Left ventricle myocardium inferior (tissue), 1 donor: ENCODE measurements at regions not wholly inside any gene's neighbourhood (a gene's known extent, or its start where the extent isn't known, plus 50 kb on each side); places are given as distances from the start of the nearest gene placed in this dataset.

ENCODE experiments used
- DNase-seq: peaks from one replicate; pipeline ENCODE4 v3.0.0-alpha.2; 2020
- H3K27ac ChIP-seq: fragments of 200-600 bp; replicated peaks from 2 replicates; pipeline ENCODE4 v1.8.0; 2021
- H3K27me3 ChIP-seq: fragments of 200-600 bp; 2 replicates; pipeline ENCODE4 v1.8.0; 2021; ENCODE audit warnings: low read depth
- H3K36me3 ChIP-seq: fragments of 200-600 bp; 2 replicates; pipeline ENCODE4 v1.8.0; 2021
- H3K4me1 ChIP-seq: fragments of 200-600 bp; 2 replicates; pipeline ENCODE4 v1.8.0; 2021
- H3K4me3 ChIP-seq: fragments of 200-600 bp; 2 replicates; pipeline ENCODE4 v1.8.0; 2021; ENCODE audit warnings: mild to moderate bottlenecking, moderate library complexity
- H3K9me3 ChIP-seq: fragments of 200-600 bp; replicated peaks from 2 replicates; pipeline ENCODE4 v1.8.0; 2021
- intact Hi-C: fragments of 100-400 bp; cut with micrococcal nuclease; formaldehyde crosslinking; loops from one replicate; pipeline ENCODE4 v1.11.0; 2022
- TF ChIP-seq, protein P1 (sequence below): fragments of 200-600 bp; IDR thresholded peaks from 2 replicates; pipeline ENCODE4 v1.8.0; 2021; ENCODE audit warnings: antibody characterized with exemption, mild to moderate bottlenecking, borderline replicate concordance
- donor health status: DM: no; HTN: yes; CAD: no; lungs with severe emphysema.

DNA sequence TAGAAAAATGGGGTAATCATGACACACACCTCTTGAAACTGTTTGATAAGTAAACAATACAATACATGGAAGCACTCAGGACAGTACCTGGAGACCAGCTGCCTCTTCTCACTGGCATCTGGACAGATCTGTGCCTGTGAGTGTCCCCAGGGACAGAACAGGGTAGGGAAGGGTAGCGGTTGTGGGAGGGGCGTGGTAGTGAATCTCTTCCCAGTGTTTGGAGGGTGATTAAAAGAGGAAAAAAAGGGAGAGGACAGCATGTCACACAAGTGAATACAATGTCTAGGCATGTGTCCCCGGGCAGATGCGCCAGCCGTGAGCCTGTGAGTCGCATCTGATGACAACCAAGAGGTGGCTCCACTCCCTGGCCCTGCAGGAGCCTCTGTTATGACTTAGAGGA is 138.8 kb upstream of the MSX1 start:
- no peaks in the 10 kb centered on the region for H3K4me1 ChIP-seq
- intact Hi-C loops = no loop called here
- H3K9me3 ChIP-seq = peaks cover 15% of the 10 kb centered on the region
- no peaks in the 10 kb centered on the region for H3K27me3 ChIP-seq
- H3K4me3 ChIP-seq = no peak overlapping the region
- DNase-seq = no peak
- no peaks in the 10 kb centered on the region for H3K36me3 ChIP-seq
- H3K27ac ChIP-seq = no peak overlapping the region
- TF ChIP-seq, protein P1, sequence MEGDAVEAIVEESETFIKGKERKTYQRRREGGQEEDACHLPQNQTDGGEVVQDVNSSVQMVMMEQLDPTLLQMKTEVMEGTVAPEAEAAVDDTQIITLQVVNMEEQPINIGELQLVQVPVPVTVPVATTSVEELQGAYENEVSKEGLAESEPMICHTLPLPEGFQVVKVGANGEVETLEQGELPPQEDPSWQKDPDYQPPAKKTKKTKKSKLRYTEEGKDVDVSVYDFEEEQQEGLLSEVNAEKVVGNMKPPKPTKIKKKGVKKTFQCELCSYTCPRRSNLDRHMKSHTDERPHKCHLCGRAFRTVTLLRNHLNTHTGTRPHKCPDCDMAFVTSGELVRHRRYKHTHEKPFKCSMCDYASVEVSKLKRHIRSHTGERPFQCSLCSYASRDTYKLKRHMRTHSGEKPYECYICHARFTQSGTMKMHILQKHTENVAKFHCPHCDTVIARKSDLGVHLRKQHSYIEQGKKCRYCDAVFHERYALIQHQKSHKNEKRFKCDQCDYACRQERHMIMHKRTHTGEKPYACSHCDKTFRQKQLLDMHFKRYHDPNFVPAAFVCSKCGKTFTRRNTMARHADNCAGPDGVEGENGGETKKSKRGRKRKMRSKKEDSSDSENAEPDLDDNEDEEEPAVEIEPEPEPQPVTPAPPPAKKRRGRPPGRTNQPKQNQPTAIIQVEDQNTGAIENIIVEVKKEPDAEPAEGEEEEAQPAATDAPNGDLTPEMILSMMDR = no peak

DNA sequence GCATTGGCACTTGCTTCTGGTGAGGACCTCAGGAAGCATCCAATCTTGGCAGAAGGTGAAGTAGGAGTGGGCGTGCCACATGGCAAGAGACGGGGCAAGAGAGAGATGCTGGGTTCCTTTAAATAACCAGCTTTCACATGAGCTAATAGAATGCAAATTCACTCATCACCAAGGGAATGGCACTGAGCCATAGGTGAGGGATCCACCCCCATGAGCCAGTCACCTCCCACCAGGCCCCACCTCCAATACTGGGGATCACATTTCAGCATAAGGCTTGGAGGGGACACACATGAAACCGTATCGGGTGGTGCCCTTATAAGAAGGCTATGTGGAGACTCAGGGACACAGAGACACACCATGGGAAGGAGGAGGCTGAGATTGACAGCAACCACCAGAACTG is 140.0 kb upstream of the MSX1 start:
- Histone ChIP-seq H3K36me3 (no peaks in the 10 kb centered on the region), H3K27ac (no peak overlapping the region), H3K27me3 (no peaks in the 10 kb centered on the region), H3K9me3 (peaks cover 3% of the 10 kb centered on the region), H3K4me1 (no peaks in the 10 kb centered on the region), H3K4me3 (no peak overlapping the region)
- no peak for DNase-seq
- TF ChIP-seq, protein P1 = no peak
- intact Hi-C loops = no loop called here

DNA sequence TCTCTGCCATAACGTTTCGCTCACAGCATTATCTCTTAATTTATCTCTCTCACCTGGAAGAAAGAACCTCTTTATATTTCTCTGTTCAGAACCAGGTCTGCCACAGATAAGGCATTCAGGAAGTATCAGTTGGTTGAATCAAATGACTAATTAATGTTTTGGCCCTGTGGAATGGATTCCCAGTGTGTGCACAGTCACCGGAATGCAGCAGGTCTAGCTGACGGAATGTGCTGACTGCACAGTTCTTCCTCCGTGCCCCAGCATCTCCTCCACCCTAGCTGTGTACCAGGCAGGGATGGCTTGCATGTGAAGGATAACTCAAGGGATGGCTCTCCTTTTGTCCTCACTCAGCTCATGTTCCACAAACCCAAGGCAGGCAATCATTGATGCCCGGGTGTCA is 141.8 kb upstream of the MSX1 start:
- TF ChIP-seq, protein P1 = no peak
- no peak for DNase-seq
- no peaks in the 10 kb centered on the region for H3K27me3 ChIP-seq
- intact Hi-C loops = no loop called here
- no peak overlapping the region for H3K4me3 ChIP-seq
- no peaks in the 10 kb centered on the region for H3K4me1 ChIP-seq
- no peaks in the 10 kb centered on the region for H3K36me3 ChIP-seq
- H3K9me3 ChIP-seq = no peaks in the 10 kb centered on the region
- no peak overlapping the region for H3K27ac ChIP-seq

DNA sequence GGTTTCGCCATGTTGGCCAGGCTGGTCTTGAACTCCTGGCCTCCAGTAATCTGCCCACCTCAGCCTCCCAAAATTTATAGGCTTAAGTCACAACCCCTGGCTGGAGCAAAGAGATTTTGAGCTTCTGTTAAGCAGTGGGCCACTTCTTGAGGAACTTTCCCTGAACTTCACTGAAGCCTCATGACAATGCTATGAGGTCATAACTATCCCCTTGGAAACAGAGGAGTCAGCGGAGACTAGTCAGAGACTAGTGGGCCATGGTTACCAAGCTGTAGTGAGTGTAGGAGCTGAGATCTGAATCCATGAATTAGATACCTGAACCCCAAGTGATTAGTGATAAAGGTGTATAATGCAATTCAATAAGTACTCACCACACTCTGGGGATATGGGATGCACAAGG is 145.1 kb upstream of the MSX1 start:
- Histone ChIP-seq H3K27ac (no peak overlapping the region), H3K4me3 (no peak overlapping the region), H3K4me1 (no peaks in the 10 kb centered on the region), H3K9me3 (peaks cover 2% of the 10 kb centered on the region), H3K27me3 (no peaks in the 10 kb centered on the region), H3K36me3 (no peaks in the 10 kb centered on the region)
- TF ChIP-seq, protein P1 = no peak
- intact Hi-C loops = no loop called here
- DNase-seq = no peak

DNA sequence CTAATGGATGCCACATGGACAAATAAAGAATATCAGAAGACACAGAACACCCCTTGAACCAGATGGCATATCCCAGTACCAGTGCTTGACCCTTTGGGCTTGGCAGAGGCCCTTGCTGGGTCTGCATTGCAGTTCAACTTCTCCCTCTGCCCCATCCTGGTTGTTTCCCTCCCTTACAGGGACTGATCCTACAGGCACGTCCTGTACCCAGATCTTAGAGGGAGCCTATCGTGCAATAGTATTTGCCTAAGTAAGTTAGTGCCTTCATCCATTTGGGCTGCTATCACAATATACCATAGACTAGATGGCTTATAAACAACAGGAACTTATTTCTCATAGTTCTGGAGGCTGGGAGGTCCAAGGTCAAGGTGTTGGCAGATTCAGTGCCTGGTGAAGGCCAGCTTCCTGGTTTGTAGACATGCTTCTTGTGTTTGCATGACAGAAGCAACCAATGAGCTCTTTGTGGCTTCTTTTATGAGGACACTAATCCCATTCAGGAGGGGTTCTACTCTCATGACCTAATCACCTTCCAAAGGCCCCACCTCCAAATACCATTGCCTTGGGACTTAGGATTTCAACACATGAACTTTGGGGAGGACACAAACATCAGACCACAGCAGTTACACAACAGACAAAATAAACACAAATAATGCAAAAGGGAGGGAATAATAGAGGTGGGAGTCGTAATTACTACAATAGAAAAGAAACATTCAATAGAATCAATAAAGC is 146.5 kb upstream of the MSX1 start:
- Histone ChIP-seq H3K27ac (no peak overlapping the region), H3K4me3 (no peak overlapping the region), H3K27me3 (no peaks in the 10 kb centered on the region), H3K36me3 (no peaks in the 10 kb centered on the region), H3K4me1 (no peaks in the 10 kb centered on the region), H3K9me3 (peaks cover 15% of the 10 kb centered on the region)
- TF ChIP-seq, protein P1 = no peak
- intact Hi-C loops = no loop called here
- no peak for DNase-seq
